Stimulated activated naive CD8-positive, alpha-beta T cell treated with anti-CD3 and anti-CD28 coated beads, Interleukin-15, amount 100 ng/mL, for 72 hours (primary cell): ENCODE measurements at regions not wholly inside any gene's neighbourhood (a gene's known extent, or its start where the extent isn't known, plus 50 kb on each side); places are given as distances from the start of the nearest gene placed in this dataset.
"Not testable (repeated sequence)": the region's sequence is repeated elsewhere in the genome, so short reads cannot be mapped to it uniquely, and the experiment has no call there.

Experiments
- ATAC-seq: fragments of 150-1000 bp; cut with Tn5 transposase; 2 replicates; pipeline ENCODE4 v1.10.0; 2021; ENCODE audit warnings: mild to moderate bottlenecking, moderate library complexity
- DNase-seq, 2 donors: peaks; one replicate each; pipeline ENCODE4 v3.0.0; 2021 to 2022
- H3K27ac Mint-ChIP-seq, 2 donors: one replicate each; pipeline ENCODE4 v1.8.0; 2022; ENCODE audit warnings: mild to moderate bottlenecking in 2 of 2, mixed read lengths in 2 of 2, moderate library complexity in 2 of 2
- H3K27me3 Mint-ChIP-seq: one replicate; pipeline ENCODE4 v1.8.0; 2022; ENCODE audit warnings: mixed read lengths
- H3K4me1 Mint-ChIP-seq: one replicate; pipeline ENCODE4 v1.8.0; 2022; ENCODE audit warnings: mild to moderate bottlenecking, mixed read lengths
- H3K4me3 Mint-ChIP-seq, 2 donors: one replicate each; pipeline ENCODE4 v1.8.0; 2022; ENCODE audit warnings: mild to moderate bottlenecking in 2 of 2, mixed read lengths in 2 of 2, moderate library complexity in 1 of 2
- H3K9me3 Mint-ChIP-seq, 2 donors: one replicate each; pipeline ENCODE4 v1.8.0; 2022; ENCODE audit warnings: mixed read lengths in 2 of 2

GRCh38 chr3:30428251-30428650 lies 178.2 kb upstream of the TGFBR2 start:
- H3K9me3 Mint-ChIP-seq, result peaks cover 7% of the 10 kb centered on the region in 2 donors
- DNase-seq, result no peak
- no peaks in the 10 kb centered on the region for H3K4me1 Mint-ChIP-seq
- H3K27me3 Mint-ChIP-seq, result no peaks in the 10 kb centered on the region
- no peak for ATAC-seq
- no peak overlapping the region for H3K27ac Mint-ChIP-seq
- H3K4me3 Mint-ChIP-seq, result no peak overlapping the region

GRCh38 chr3:30435861-30436331 lies 170.5 kb upstream of the TGFBR2 start:
- peak overlapping the region; percentile 65 to 87 for H3K27ac Mint-ChIP-seq
- H3K9me3 Mint-ChIP-seq, result no peaks in the 10 kb centered on the region
- DNase-seq (no peak), ATAC-seq (peak; percentile 33)
- H3K27me3 Mint-ChIP-seq, result no peaks in the 10 kb centered on the region
- H3K4me3 Mint-ChIP-seq, result peak overlapping the region; percentile 39 to 54
- peaks cover 34% of the 10 kb centered on the region for H3K4me1 Mint-ChIP-seq

- peaks cover 6% of the 10 kb centered on the region in 2 donors for H3K9me3 Mint-ChIP-seq
- H3K4me1 Mint-ChIP-seq, result peaks cover 34% of the 10 kb centered on the region
- H3K27ac Mint-ChIP-seq, result no peak overlapping the region
- ATAC-seq (no peak), DNase-seq (no peak)
- no peak overlapping the region for H3K4me3 Mint-ChIP-seq
- H3K27me3 Mint-ChIP-seq, result no peaks in the 10 kb centered on the region
Observed at GRCh38 chr3:30437171-30437601, 169.2 kb upstream of the TGFBR2 start.

GRCh38 chr3:30438126-30438525 lies 168.3 kb upstream of the TGFBR2 start:
- ATAC-seq (no peak), DNase-seq (no peak)
- Mint-ChIP-seq H3K27me3 (no peaks in the 10 kb centered on the region), H3K4me3 (no peak overlapping the region), H3K9me3 (peaks cover 6 to 7% of the 10 kb centered on the region in 2 donors), H3K4me1 (peaks cover 34% of the 10 kb centered on the region), H3K27ac (no peak overlapping the region)

- no peak overlapping the region for H3K27ac Mint-ChIP-seq
- peaks cover 6 to 7% of the 10 kb centered on the region in 2 donors for H3K9me3 Mint-ChIP-seq
- no peak for ATAC-seq
- no peak for DNase-seq
- no peaks in the 10 kb centered on the region for H3K27me3 Mint-ChIP-seq
- no peak overlapping the region for H3K4me3 Mint-ChIP-seq
- peaks cover 26% of the 10 kb centered on the region for H3K4me1 Mint-ChIP-seq
Observed at GRCh38 chr3:30439451-30440053, 166.8 kb upstream of the TGFBR2 start.

- Mint-ChIP-seq H3K27ac (no peak overlapping the region), H3K27me3 (no peaks in the 10 kb centered on the region), H3K4me3 (no peak overlapping the region), H3K4me1 (peaks cover 21% of the 10 kb centered on the region), H3K9me3 (peaks cover 6 to 7% of the 10 kb centered on the region in 2 donors)
- ATAC-seq, result no peak
- DNase-seq, result no peak
Observed at GRCh38 chr3:30440147-30440604, 166.2 kb upstream of the TGFBR2 start.

- no peaks in the 10 kb centered on the region for H3K27me3 Mint-ChIP-seq
- peaks cover 6 to 13% of the 10 kb centered on the region in 2 donors for H3K9me3 Mint-ChIP-seq
- ATAC-seq, result no peak
Observed at GRCh38 chr3:30440880-30441279, 165.5 kb upstream of the TGFBR2 start.

GRCh38 chr3:30443756-30444673 lies 162.4 kb upstream of the TGFBR2 start:
- no peak for ATAC-seq
- no peaks in the 10 kb centered on the region for H3K27me3 Mint-ChIP-seq
- no peak for DNase-seq
- H3K4me3 Mint-ChIP-seq, result no peak overlapping the region
- H3K9me3 Mint-ChIP-seq, result peaks cover 6 to 13% of the 10 kb centered on the region in 2 donors
- no peaks in the 10 kb centered on the region for H3K4me1 Mint-ChIP-seq
- no peak overlapping the region for H3K27ac Mint-ChIP-seq

More at GRCh38 chr3:30440880-30441279, 165.5 kb upstream of the TGFBR2 start:
- H3K4me1 Mint-ChIP-seq, result peaks cover 15% of the 10 kb centered on the region
- no peak overlapping the region for H3K4me3 Mint-ChIP-seq
- DNase-seq, result no peak
- H3K27ac Mint-ChIP-seq, result no peak overlapping the region

- Mint-ChIP-seq H3K4me3 (no peak overlapping the region), H3K27me3 (no peaks in the 10 kb centered on the region), H3K27ac (no peak overlapping the region), H3K4me1 (no peaks in the 10 kb centered on the region), H3K9me3 (peaks cover 9 to 12% of the 10 kb centered on the region in 2 donors)
- ATAC-seq, result no peak
- no peak for DNase-seq
Observed at GRCh38 chr3:30448450-30449289, 157.7 kb upstream of the TGFBR2 start.

GRCh38 chr3:30449290-30449632 lies 157.1 kb upstream of the TGFBR2 start:
- peaks cover 12 to 13% of the 10 kb centered on the region in 2 donors for H3K9me3 Mint-ChIP-seq
- no peaks in the 10 kb centered on the region for H3K27me3 Mint-ChIP-seq
- H3K4me1 Mint-ChIP-seq, result no peaks in the 10 kb centered on the region
- no peak overlapping the region for H3K27ac Mint-ChIP-seq
- no peak for DNase-seq
- H3K4me3 Mint-ChIP-seq, result no peak overlapping the region
- no peak for ATAC-seq

GRCh38 chr3:30452446-30452845 lies 154.0 kb upstream of the TGFBR2 start:
- Mint-ChIP-seq H3K27me3 (no peaks in the 10 kb centered on the region), H3K4me3 (no peak overlapping the region)
- ATAC-seq, result no peak

GRCh38 chr3:30453360-30454039 lies 152.9 kb upstream of the TGFBR2 start:
- DNase-seq (no peak), ATAC-seq (no peak)
- no peak overlapping the region for H3K27ac Mint-ChIP-seq
- no peak overlapping the region for H3K4me3 Mint-ChIP-seq
- peaks cover 5 to 23% of the 10 kb centered on the region in 2 donors for H3K9me3 Mint-ChIP-seq
- peaks cover 26% of the 10 kb centered on the region for H3K4me1 Mint-ChIP-seq
- no peaks in the 10 kb centered on the region for H3K27me3 Mint-ChIP-seq

More at GRCh38 chr3:30452446-30452845, 154.0 kb upstream of the TGFBR2 start:
- Mint-ChIP-seq H3K27ac (no peak overlapping the region), H3K4me1 (peaks cover 23% of the 10 kb centered on the region), H3K9me3 (peaks cover 5 to 17% of the 10 kb centered on the region in 2 donors)
- DNase-seq, result no peak

- peaks cover 5 to 27% of the 10 kb centered on the region in 2 donors for H3K9me3 Mint-ChIP-seq
- ATAC-seq (no peak), DNase-seq (no peak)
- no peaks in the 10 kb centered on the region for H3K27me3 Mint-ChIP-seq
- peaks cover 26% of the 10 kb centered on the region for H3K4me1 Mint-ChIP-seq
- no peak overlapping the region for H3K4me3 Mint-ChIP-seq
- H3K27ac Mint-ChIP-seq, result no peak overlapping the region
Observed at GRCh38 chr3:30454636-30455035, 151.8 kb upstream of the TGFBR2 start.

GRCh38 chr3:30455112-30455511 lies 151.3 kb upstream of the TGFBR2 start:
- ATAC-seq, H3K4me3 Mint-ChIP-seq, H3K27me3 Mint-ChIP-seq, DNase-seq, H3K27ac Mint-ChIP-seq: not testable (repeated sequence)
- H3K9me3 Mint-ChIP-seq, result peaks cover 9 to 32% of the 10 kb centered on the region in 2 donors
- peaks cover 26% of the 10 kb centered on the region for H3K4me1 Mint-ChIP-seq

- Mint-ChIP-seq H3K27me3 (no peaks in the 10 kb centered on the region), H3K4me1 (peaks cover 26% of the 10 kb centered on the region), H3K9me3 (peaks cover 13 to 31% of the 10 kb centered on the region in 2 donors), H3K4me3 (no peak overlapping the region), H3K27ac (no peak overlapping the region)
- ATAC-seq, result no peak
- no peak for DNase-seq
Observed at GRCh38 chr3:30455840-30456239, 150.6 kb upstream of the TGFBR2 start.
